Activated T-cell treated with anti-CD3 and anti-CD28 coated beads, Interleukin-2, amount 50 U/mL, for 48 hours (primary cell): ENCODE measurements at regions not wholly inside any gene's neighbourhood (a gene's known extent, or its start where the extent isn't known, plus 50 kb on each side); places are given as distances from the start of the nearest gene placed in this dataset.
"Not testable (repeated sequence)": the region's sequence is repeated elsewhere in the genome, so short reads cannot be mapped to it uniquely, and the experiment has no call there.

ENCODE experiments used
- DNase-seq, 2 experiments: peaks; one replicate each; pipeline ENCODE4 v3.0.0-alpha.2; 2020

GRCh38 chr12:89289720-89290119 is 62.6 kb downstream of the DUSP6 start:
- DNase-seq = no peak

GRCh38 chr12:89288959-89289358 is 63.3 kb downstream of the DUSP6 start:
- no peak for DNase-seq

- no peak for DNase-seq
Observed at GRCh38 chr12:89286501-89286900, 65.8 kb downstream of the DUSP6 start.

- DNase-seq = no peak
Observed at GRCh38 chr12:89281539-89281867, 70.8 kb downstream of the DUSP6 start.

DNA sequence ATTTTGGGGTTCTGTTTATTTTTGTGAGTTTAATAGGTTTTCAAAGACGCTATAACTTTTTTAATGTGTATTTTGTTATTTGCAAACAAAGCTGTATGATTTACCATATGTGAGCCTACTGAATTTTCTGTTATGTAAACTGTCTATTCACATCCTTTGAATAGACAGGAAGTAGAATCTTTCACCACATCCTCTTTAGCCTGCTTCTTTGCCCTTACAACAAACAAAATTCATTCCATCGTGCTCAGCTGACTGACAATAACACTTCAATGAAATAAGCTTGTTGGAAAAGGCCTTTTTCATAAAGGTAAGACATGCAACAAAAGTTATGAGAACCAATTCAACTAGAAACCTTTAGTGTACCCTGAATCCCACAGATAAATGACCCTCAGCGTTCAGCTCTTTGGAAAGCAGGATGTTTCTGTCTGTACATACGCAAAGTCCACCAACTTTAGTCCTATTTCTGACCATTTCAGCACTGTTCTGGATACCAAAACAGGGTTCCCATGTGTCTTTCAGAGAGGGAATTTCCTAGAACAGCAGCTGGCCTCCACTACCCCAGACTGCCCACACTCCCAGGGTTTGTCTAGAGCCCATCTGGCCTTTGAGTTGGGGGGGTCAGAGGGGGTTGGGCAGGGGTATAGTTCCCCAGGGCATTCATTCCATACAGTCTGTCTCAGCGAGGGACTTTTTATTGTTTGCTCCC is 71.3 kb downstream of the DUSP6 start:
- no peak for DNase-seq

- no peak for DNase-seq
Observed at GRCh38 chr12:89279499-89279898, 72.8 kb downstream of the DUSP6 start.

DNA sequence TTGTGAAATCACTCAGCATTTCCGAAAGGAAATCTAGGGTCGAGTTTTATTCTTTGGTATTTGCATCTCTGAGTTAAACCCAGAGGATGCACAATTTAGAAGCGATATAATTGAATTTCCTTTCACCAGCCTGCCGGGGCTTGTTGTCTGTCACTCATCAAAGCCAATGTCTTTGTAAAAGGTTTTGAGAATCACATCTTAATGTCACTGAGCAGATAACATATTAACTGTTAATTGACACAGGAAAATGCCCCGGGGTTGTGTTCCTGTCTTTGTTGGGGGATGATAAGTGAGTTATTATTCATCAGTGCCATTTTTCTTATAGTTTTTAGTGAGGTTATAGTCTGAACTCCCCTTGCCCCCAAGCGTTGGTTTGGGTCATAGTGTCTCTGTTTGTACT is 73.4 kb downstream of the DUSP6 start:
- no peak for DNase-seq

DNA sequence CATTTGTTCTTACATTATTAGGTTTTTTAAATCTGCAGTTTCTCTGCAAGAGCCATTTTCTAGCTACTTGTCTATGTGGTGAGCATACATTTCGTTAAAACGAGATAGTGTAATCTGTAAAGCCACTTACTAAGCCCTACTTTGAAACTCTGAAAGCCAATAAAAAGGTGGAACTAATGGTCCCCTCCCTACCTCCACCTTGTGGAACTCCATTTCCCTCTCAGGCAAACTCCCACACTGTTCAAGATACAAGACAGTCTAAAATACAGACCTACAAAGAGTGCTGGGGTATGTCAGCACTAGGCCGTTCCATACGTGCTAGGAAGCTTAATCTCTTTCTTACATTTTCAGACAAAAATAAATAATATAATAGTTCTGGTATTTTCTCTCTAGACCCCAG is 74.1 kb downstream of the DUSP6 start:
- DNase-seq = no peak

- DNase-seq = no peak
Observed at GRCh38 chr12:89276860-89277259, 75.4 kb downstream of the DUSP6 start.

- no peak for DNase-seq
Observed at GRCh38 chr12:89273525-89273924, 78.8 kb downstream of the DUSP6 start.

DNA sequence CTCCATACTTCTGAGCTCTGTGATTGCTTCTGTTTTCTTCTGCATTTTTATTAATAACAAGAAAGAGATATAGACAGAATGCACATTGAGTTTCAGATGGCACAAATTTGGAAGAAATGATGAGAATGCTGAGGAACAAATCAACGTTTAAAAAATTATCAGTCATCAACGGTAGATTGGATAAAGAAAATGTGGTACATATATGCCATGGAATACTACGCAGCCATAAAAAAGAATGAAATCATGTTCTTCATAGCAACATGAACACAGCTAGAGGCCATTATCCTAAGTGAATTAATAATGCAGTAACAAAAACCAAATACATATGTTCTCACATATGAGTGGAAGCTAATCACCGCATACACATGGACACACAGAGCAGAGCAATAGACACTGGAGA is 81.8 kb downstream of the DUSP6 start:
- DNase-seq = no peak

DNA sequence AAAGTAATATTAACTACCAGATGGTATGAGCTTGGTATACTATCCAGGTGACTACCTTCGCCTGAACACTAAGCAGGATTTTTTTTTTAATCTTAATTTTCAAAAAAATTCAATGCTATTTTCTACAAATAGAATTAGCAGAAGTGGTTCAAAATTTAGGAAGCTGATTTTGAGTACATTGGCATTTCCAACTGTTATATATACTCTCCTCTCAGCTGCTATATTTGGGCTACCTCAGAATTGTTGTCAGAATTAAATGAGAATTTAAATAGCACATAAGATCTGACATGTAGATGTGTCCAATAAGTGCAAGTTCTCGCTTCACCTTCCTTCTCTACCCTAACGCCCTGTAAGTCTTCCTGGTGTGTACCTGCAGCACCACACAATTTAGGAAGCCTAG is 83.1 kb downstream of the DUSP6 start:
- DNase-seq = no peak

DNA sequence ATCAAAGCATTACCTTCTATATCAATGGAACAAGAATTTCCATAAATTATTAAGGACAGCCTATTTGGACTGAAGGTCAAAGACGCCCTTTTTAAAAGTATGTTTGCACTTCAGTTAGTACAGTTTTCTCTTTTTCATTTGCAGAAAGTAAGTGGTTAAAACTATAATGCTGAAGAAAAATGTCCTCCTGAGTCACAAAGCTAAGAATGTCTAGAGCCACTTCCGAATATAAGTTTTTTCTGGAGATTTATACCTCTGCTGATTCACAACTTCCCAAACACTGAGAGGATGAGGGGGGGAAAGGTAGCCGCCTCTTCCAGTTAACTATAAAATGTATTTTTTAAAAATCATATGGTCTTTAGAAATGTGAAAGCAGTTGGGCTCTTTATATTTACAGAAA is 84.9 kb downstream of the DUSP6 start:
- no peak for DNase-seq

- DNase-seq = not testable (repeated sequence)
Observed at GRCh38 chr12:89266574-89267188, 85.6 kb downstream of the DUSP6 start.

DNA sequence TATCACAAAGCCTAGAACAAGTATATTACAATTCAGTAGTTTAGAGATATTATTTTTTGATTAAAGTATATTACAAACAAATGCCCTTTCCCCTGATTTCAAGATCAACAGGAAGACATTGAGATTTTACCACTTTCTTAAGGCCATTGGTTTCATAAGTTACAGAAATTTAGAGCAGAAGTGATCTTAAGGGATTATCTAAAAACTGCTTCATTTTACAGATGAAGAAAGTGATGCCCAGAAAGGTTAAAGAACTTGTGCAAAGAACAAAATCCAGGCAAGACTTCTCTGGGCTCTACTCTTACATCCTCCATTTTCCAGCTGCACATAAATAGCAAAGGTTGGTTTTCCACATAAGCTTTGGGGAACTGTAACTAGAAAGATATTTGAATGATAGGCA is 87.5 kb downstream of the DUSP6 start:
- no peak for DNase-seq

GRCh38 chr12:89263900-89264299 is 88.4 kb downstream of the DUSP6 start:
- DNase-seq = no peak

- no peak for DNase-seq
Observed at GRCh38 chr12:89262855-89263552, 89.3 kb downstream of the DUSP6 start.

DNA sequence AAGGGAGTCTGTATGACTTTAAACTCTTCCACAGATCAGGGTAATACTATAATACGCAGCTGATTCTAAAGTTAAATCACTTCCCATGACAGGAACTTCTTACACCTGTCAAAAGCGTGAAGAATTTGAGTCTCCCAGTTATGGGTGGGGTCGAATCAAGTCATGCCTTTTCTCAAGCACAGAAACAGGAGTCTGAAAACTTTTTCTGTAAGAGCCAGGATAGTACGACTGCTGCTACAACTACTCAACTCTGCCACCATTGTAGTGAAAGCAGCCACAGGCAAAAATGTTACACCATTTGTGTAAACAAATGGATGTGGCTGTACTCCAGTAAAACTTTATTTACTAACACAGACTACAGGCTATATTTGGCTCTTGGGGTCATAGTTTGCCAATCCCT is 90.3 kb downstream of the DUSP6 start:
- no peak for DNase-seq

DNA sequence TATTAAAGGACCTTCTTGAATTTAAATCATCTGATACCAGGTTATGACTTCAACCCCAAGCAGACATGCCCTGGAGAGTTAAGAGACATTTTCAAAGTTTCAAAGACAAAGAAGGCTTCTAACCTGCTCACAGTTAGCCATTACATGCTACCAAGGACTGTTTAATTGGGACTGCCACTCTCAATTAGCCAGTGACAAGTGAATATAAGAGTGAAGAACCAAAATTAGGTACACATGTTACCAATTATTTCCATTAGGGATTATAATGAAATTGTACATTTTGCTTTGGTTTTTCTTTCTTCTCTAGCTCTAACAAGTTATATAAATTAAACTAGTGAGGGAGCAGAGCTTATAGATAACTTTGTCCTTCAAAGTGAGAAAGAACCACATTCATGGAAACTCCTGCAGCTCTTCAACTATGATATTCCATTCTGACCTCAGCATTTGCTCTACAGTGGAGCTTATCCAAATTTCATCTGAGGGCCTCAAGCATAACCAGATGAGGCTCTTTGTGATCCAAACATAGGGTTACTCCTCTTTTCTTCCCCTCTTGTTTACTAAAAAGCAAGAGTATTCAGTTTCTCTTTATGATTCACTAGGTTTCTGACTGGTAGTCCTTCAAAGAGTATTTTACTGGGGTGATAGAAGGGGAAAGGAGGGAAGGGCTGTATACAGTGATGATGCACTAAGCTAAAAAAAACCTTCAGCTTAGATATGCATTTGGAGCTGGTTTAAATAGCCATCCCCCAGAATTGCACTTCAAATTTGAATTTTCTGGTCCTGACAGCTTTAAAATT is 91.3 kb downstream of the DUSP6 start:
- DNase-seq = no peak

GRCh38 chr12:89259821-89260220 is 92.5 kb downstream of the DUSP6 start:
- no peak for DNase-seq

DNA sequence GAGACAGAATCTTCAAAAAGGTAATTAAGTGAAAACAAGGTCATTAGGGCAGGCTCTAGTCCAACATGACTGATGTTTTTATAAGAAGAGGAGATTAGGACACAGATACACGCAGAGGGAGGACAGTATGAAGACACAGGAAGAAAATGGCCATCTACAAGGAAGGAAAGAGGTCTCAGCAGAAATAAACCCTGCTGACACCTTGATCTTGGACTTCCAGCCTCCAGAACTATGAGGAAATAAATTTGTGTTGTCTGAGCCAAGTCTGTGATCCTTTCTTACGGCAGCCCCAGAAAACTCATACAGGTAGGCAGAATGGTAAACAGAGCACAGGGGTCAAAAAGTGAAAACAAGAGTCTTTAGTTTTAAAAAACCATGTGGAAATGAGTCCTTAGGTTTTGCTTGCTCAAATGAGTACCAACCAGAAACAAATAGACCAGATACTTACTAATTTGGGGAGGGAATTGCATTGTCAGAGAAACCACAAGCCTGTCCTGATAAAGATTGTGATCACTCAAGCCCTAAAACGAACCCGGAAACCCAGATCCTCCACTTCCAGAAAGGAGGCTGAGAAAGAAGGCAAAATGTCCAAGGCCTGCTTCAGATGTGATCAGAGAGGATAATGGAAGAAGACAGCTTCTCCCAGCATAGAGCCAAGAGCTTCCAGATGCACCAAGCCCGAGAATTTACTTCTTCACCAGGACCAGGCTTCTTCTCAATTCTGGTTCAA is 93.9 kb downstream of the DUSP6 start:
- DNase-seq = no peak

DNA sequence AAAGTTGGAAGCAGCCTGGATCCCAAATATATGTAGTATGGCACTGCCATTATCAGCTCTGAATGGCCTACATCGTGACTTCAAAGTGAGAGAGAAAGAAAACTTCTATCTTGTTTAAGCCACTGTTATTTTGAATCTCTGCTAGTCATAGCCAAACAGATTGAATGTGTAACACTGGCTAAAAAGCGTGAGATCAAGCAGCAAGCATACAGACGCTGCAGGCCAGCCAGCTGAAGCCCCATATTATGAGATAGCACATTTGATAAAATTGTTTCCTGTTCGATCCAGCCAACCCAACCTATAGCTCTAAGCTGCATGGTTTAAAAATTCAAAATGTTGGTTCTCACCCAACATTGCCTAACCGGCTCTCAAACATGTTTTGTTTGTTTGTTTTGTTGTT is 95.0 kb downstream of the DUSP6 start:
- no peak for DNase-seq

DNA sequence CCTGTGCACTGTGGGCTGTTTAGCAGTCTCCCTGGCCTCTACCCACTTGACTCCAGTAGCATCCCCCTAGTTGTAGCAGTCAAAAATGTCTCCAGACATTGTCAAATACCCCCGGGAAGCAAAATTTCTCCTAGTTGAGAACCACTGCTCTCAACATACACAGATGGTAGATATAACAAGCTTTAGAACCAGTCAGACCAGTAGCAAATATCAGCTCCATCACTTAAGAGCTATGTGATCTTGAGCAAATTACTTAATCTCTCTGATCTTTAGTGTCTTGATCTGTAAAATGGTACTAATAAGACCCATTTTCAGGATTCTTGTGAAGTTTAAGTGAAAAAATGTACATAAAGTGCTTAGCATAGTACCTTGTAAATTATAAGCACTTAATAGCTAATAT is 96.2 kb downstream of the DUSP6 start:
- no peak for DNase-seq
